GM23248 (cell line): ENCODE measurements at regions not wholly inside any gene's neighbourhood (a gene's known extent, or its start where the extent isn't known, plus 50 kb on each side); places are given as distances from the start of the nearest gene placed in this dataset.

ENCODE experiments used
- EZH2 ChIP-seq: fragments of 200-600 bp; sonication (generic); IDR thresholded peaks from 2 replicates; pipeline ENCODE4 v1.6.1; 2018; ENCODE audit warnings: antibody characterized with exemption, mild to moderate bottlenecking; ENCODE audit not compliant: insufficient read depth, poor library complexity, severe bottlenecking
- EZH2phosphoT487 ChIP-seq: fragments of 200-600 bp; sonication (generic); IDR thresholded peaks from 2 replicates; pipeline ENCODE4 v1.6.1; 2018; ENCODE audit warnings: antibody characterized with exemption, moderate library complexity, mild to moderate bottlenecking, low read depth; ENCODE audit not compliant: insufficient read depth

DNA sequence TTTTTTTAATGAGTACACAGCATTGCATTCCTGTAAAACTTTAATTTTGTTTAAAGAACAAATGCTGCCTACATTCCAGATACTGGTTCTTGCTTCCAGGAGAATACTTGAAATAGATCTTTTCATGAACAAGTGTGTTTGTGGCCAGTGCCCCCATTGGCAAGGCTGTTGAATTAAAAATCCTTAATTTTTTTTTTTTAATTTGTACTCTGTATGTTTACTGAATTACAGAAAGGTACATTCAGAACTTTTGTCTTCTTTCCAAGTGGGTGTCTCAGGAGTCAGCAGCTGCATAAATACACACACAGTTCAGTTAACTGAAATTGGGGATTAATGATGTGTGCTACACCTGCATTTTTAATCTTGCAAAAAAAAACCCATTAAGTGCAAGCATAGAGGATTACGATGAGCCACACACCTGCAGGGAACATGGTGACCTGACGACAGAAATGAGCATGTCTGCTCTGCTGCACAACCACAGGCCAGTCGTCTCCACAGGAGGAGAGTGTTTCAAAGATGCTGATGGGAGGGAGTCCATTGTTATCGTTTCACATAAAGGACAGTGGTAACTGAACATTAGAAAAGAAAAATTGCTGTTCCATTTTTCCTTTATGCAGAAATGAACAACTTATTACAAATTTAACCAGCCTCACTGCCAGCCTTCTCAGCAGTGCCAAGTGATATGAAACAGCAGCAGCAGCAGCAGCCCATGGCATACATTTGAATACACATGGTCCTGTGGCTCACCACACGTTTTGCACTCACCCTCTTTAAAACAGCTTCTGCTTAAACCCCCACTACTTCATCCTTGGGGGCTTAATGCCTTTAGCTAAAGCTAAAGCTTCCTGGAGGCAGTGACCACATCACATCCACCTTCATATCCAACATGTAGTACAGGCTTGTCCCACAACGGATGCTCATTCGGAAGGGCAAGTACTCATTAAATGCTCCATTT lies 72.3 kb upstream of the RFC3 start:
- TF ChIP-seq EZH2 (no peak), EZH2phosphoT487 (no peak)
